H9 (cell line): ENCODE measurements at regions not wholly inside any gene's neighbourhood (a gene's known extent, or its start where the extent isn't known, plus 50 kb on each side); places are given as distances from the start of the nearest gene placed in this dataset.

Experiments used
- DNase-seq: peaks from one replicate; pipeline ENCODE4 v3.0.0-alpha.2; 2017
- H2AFZ ChIP-seq: one replicate; pipeline ENCODE4 v1.6.1; 2013; ENCODE audit warnings: mild to moderate bottlenecking, low read length, control low read depth, moderate library complexity
- H2AK5ac ChIP-seq: 2 replicates; pipeline ENCODE4 v1.6.1; 2013; ENCODE audit warnings: low read length, control low read depth, mixed read lengths; ENCODE audit not compliant: insufficient read length
- H2BK120ac ChIP-seq: one replicate; pipeline ENCODE4 v1.6.1; 2013; ENCODE audit warnings: low read depth, mild to moderate bottlenecking, low read length, control low read depth, inconsistent platforms; ENCODE audit not compliant: poor library complexity, severe bottlenecking
- H2BK12ac ChIP-seq: 2 replicates; pipeline ENCODE4 v1.6.1; 2013; ENCODE audit warnings: low read length, control low read depth, mixed read lengths, low read depth; ENCODE audit not compliant: insufficient read length
- H2BK15ac ChIP-seq: 2 replicates; pipeline ENCODE4 v1.6.1; 2013; ENCODE audit warnings: low read depth, low read length, control low read depth
- H2BK20ac ChIP-seq: one replicate; pipeline ENCODE4 v1.6.1; 2013; ENCODE audit warnings: low read depth, mild to moderate bottlenecking, low read length, control low read depth, inconsistent platforms; ENCODE audit not compliant: poor library complexity, severe bottlenecking
- H2BK5ac ChIP-seq: 2 replicates; pipeline ENCODE4 v1.6.1; 2013; ENCODE audit warnings: low read length, control low read depth, mixed read lengths; ENCODE audit not compliant: insufficient read length
- H3K14ac ChIP-seq: 2 replicates; pipeline ENCODE4 v1.6.1; 2013; ENCODE audit warnings: low read length, control low read depth; ENCODE audit not compliant: insufficient read depth
- H3K18ac ChIP-seq: 2 replicates; pipeline ENCODE4 v1.6.1; 2013; ENCODE audit warnings: low read depth, mild to moderate bottlenecking, mixed read lengths, low read length, control low read depth; ENCODE audit not compliant: insufficient read length
- H3K23ac ChIP-seq: 2 replicates; pipeline ENCODE4 v1.6.1; 2013; ENCODE audit warnings: low read length, control low read depth, mixed read lengths, low read depth; ENCODE audit not compliant: insufficient read length
- H3K23me2 ChIP-seq: 2 replicates; pipeline ENCODE4 v1.6.1; 2013; ENCODE audit warnings: low read depth, mild to moderate bottlenecking, mixed read lengths, low read length, control low read depth; ENCODE audit not compliant: insufficient read length, poor library complexity, severe bottlenecking
- H3K27ac ChIP-seq: 2 replicates; pipeline ENCODE4 v1.5.1; 2013; ENCODE audit warnings: low read length, control low read depth, mixed read lengths, low read depth; ENCODE audit not compliant: insufficient read length
- H3K27me3 ChIP-seq: 2 replicates; pipeline ENCODE4 v1.6.1; 2013; ENCODE audit warnings: low read length, control low read depth, inconsistent platforms; ENCODE audit not compliant: insufficient read depth
- H3K4ac ChIP-seq: 2 replicates; pipeline ENCODE4 v1.6.1; 2013; ENCODE audit warnings: low read depth, mild to moderate bottlenecking, control low read depth, inconsistent platforms, low read length, moderate library complexity
- H3K4me1 ChIP-seq: 2 replicates; pipeline ENCODE4 v1.6.1; 2013; ENCODE audit warnings: low read length, control low read depth, inconsistent platforms; ENCODE audit not compliant: insufficient read depth
- H3K4me2 ChIP-seq: 2 replicates; pipeline ENCODE4 v1.6.1; 2013; ENCODE audit warnings: low read length, control low read depth, mixed read lengths; ENCODE audit not compliant: insufficient read length, insufficient read depth
- H3K56ac ChIP-seq: 2 replicates; pipeline ENCODE4 v1.6.1; 2013; ENCODE audit warnings: low read depth, mild to moderate bottlenecking, mixed read lengths, low read length, control low read depth; ENCODE audit not compliant: insufficient read length
- H3K79me1 ChIP-seq: 2 replicates; pipeline ENCODE4 v1.6.1; 2013; ENCODE audit warnings: low read depth, mild to moderate bottlenecking, moderate library complexity, low read length, control low read depth, inconsistent platforms; ENCODE audit not compliant: insufficient read depth, poor library complexity, severe bottlenecking
- H3K79me2 ChIP-seq: 2 replicates; pipeline ENCODE4 v1.6.1; 2013; ENCODE audit warnings: low read length, control low read depth, inconsistent platforms; ENCODE audit not compliant: insufficient read depth
- H3K9ac ChIP-seq: 2 replicates; pipeline ENCODE4 v1.6.1; 2013; ENCODE audit warnings: low read length, control low read depth, mixed read lengths; ENCODE audit not compliant: insufficient read length; ENCODE audit errors: extremely low read depth
- H3K9me3 ChIP-seq: one replicate; pipeline ENCODE4 v1.6.1; 2013; ENCODE audit warnings: low read depth, low read length, inconsistent platforms; ENCODE audit not compliant: control insufficient read depth
- H3T11ph ChIP-seq: one replicate; pipeline ENCODE4 v1.6.1; 2013; ENCODE audit warnings: mild to moderate bottlenecking, low read length, control low read depth, inconsistent platforms
- H4K20me1 ChIP-seq: one replicate; pipeline ENCODE4 v1.6.1; 2013; ENCODE audit not compliant: control insufficient read depth, insufficient read length, insufficient read depth
- H4K5ac ChIP-seq: 2 replicates; pipeline ENCODE4 v1.6.1; 2013; ENCODE audit warnings: low read depth, mild to moderate bottlenecking, mixed read lengths, low read length, control low read depth; ENCODE audit not compliant: insufficient read length
- H4K8ac ChIP-seq: replicated peaks from 2 replicates; pipeline ENCODE4 v1.6.1; 2013; ENCODE audit warnings: low read length, control low read depth, mixed read lengths, low read depth; ENCODE audit not compliant: insufficient read length
- H4K91ac ChIP-seq: 2 replicates; pipeline ENCODE4 v1.6.1; 2013; ENCODE audit warnings: low read depth, mild to moderate bottlenecking, moderate library complexity, mixed read lengths, low read length, control low read depth; ENCODE audit not compliant: insufficient read length
- H3K27ac Mint-ChIP-seq, 3 experiments: 2 replicates in 2 of 3; 3 replicates in 1 of 3; pipeline ENCODE4 v1.8.0; 2020 to 2021; ENCODE audit warnings: mixed read lengths in 3 of 3, mild to moderate bottlenecking in 1 of 3, moderate library complexity in 1 of 3
- H3K27me3 Mint-ChIP-seq: 2 replicates; pipeline ENCODE4 v1.8.0; 2021; ENCODE audit warnings: low read depth, mild to moderate bottlenecking, moderate library complexity, mixed read lengths
- H3K36me3 Mint-ChIP-seq, 3 experiments: 2 replicates in 2 of 3; 3 replicates in 1 of 3; pipeline ENCODE4 v1.8.0; 2020 to 2021; ENCODE audit warnings: low read depth in 3 of 3, mixed read lengths in 3 of 3; ENCODE audit not compliant: insufficient read depth in 1 of 3
- H3K4me1 Mint-ChIP-seq, 2 experiments: 2 replicates each; pipeline ENCODE4 v1.8.0; 2020; ENCODE audit warnings: mixed read lengths in 2 of 2
- H3K4me3 Mint-ChIP-seq, 2 experiments: 2 replicates in 1 of 2; 3 replicates in 1 of 2; pipeline ENCODE4 v1.8.0; 2020 to 2021; ENCODE audit warnings: mild to moderate bottlenecking in 2 of 2, mixed read lengths in 2 of 2, moderate library complexity in 1 of 2
- H3K9me3 Mint-ChIP-seq, 2 experiments: 2 replicates in 1 of 2; 3 replicates in 1 of 2; pipeline ENCODE4 v1.8.0; 2020; ENCODE audit warnings: mild to moderate bottlenecking in 2 of 2, mixed read lengths in 2 of 2, moderate library complexity in 1 of 2
- CTCF ChIP-seq: fragments of 200-600 bp; sonication (generic); conservative IDR thresholded peaks from 3 replicates; pipeline ENCODE4 v1.8.0; 2021; ENCODE audit warnings: antibody characterized with exemption, mild to moderate bottlenecking
- WGBS: extraction: QIAGEN DNeasy Blood & Tissue Kit; methylation state at CpG from one replicate; pipeline ENCODE4 v1.1.7; 2013; ENCODE audit warnings: missing lambda C conversion rate, low lambda C conversion rate, mixed read lengths; ENCODE audit not compliant: insufficient read length; ENCODE audit errors: extremely low coverage; 5-methylcytosine and 5-hydroxymethylcytosine counted together

GRCh38 chr4:108297605-108298004 is 128.9 kb upstream of the LEF1 start:
- Histone ChIP-seq H3K27ac (no peak overlapping the region), H3K4me1 (no peaks in the 10 kb centered on the region), H4K5ac (no peak overlapping the region), H3K56ac (no peak overlapping the region), H2BK20ac (no peak overlapping the region), H3K14ac (no peak overlapping the region), H4K8ac (no peak overlapping the region), H3K79me1 (no peaks in the 10 kb centered on the region), H3K4me2 (no peak overlapping the region), H3K18ac (no peak overlapping the region), H3K4ac (no peak overlapping the region), H3K79me2 (no peaks in the 10 kb centered on the region), H2AFZ (no peak overlapping the region), H3K23ac (no peak overlapping the region), H3K23me2 (no peaks in the 10 kb centered on the region), H3K27me3 (no peaks in the 10 kb centered on the region), H2BK5ac (no peak overlapping the region), H2BK120ac (no peak overlapping the region), H3K9ac (no peak overlapping the region), H3K9me3 (no peaks in the 10 kb centered on the region), H3T11ph (no peak overlapping the region), H2BK15ac (no peak overlapping the region), H4K91ac (no peak overlapping the region), H2BK12ac (no peak overlapping the region), H4K20me1 (no peaks in the 10 kb centered on the region), H2AK5ac (no peak overlapping the region)
- H3K4me1 Mint-ChIP-seq = peaks cover 10 to 11% of the 10 kb centered on the region in 2 experiments
- no peaks in the 10 kb centered on the region for H3K27me3 Mint-ChIP-seq
- no peak overlapping the region for H3K4me3 Mint-ChIP-seq
- H3K27ac Mint-ChIP-seq = no peak overlapping the region; a peak in 1 of 7 replicates
- WGBS = no CpG with 5 or more reads among the region's 2 CpGs
- no peak for TF ChIP-seq CTCF
- peaks cover 5% of the 10 kb centered on the region in 2 experiments; a peak in 2 of 5 replicates for H3K9me3 Mint-ChIP-seq
- H3K36me3 Mint-ChIP-seq = no peaks in the 10 kb centered on the region
- no peak for DNase-seq
